ENCODE measurements at regions not wholly inside any gene's neighbourhood (a gene's known extent, or its start where the extent isn't known, plus 50 kb on each side); places are given as distances from the start of the nearest gene placed in this dataset.

GRCh38 chr1:143661418-143662101 is 310.2 kb downstream of the FAM72C start:
- no peaks in the 10 kb centered on the region for H4K20me1 ChIP-seq (ENCODE audit: insufficient read depth)
- TF ChIP-seq EP300 (conservative IDR thresholded peaks at IDR 0.05; ENCODE audit: poor library complexity, severe bottlenecking) (no peak), CTCF (IDR thresholded peaks at IDR 0.05; ENCODE audit: poor library complexity, severe bottlenecking) (no peak), EZH2 (IDR thresholded peaks at IDR 0.05; ENCODE audit: borderline replicate concordance, insufficient read depth, low read length, poor library complexity, severe bottlenecking) (no peak), SMC3 (conservative IDR thresholded peaks at IDR 0.05; ENCODE audit: poor library complexity) (no peak), RAD21 (conservative IDR thresholded peaks at IDR 0.05) (no peak), REST (IDR thresholded peaks at IDR 0.05; ENCODE audit: borderline replicate concordance) (no peak), TAF1 (IDR thresholded peaks at IDR 0.05; ENCODE audit: low read depth) (no peak), MXI1 (conservative IDR thresholded peaks at IDR 0.05; ENCODE audit: poor library complexity, severe bottlenecking) (no peak), POLR2AphosphoS5 (IDR thresholded peaks at IDR 0.05) (no peak)
- no peak overlapping the region for H3K27ac ChIP-seq (ENCODE audit: low read length)
- no peaks in the 10 kb centered on the region for H3K27me3 ChIP-seq (ENCODE audit: insufficient read depth, low read depth, low read length)
- no peaks in the 10 kb centered on the region for H3K9me3 ChIP-seq (ENCODE audit: low read length)
- H3K4me3 ChIP-seq (ENCODE audit: low read length): no peak overlapping the region
- H2AFZ ChIP-seq (ENCODE audit: low read depth, low read length): no peak overlapping the region
- H3K9ac ChIP-seq (ENCODE audit: low read length): no peak overlapping the region
- no peak overlapping the region for H3K4me2 ChIP-seq (ENCODE audit: low read length)
- no peaks in the 10 kb centered on the region for H3F3A ChIP-seq (ENCODE audit: insufficient read depth, low read length, poor library complexity, severe bottlenecking)
- no peaks in the 10 kb centered on the region for H3K9me2 ChIP-seq (ENCODE audit: insufficient read depth, low read length)
- no peaks in the 10 kb centered on the region for H3K79me2 ChIP-seq (replicated peaks; ENCODE audit: insufficient read depth, low read length)
- no peaks in the 10 kb centered on the region for H3K36me3 ChIP-seq (ENCODE audit: insufficient read depth, low read length)

- Histone ChIP-seq H3K4me3 (ENCODE audit: low read length) (no peak overlapping the region), H3K9me3 (ENCODE audit: low read length) (no peaks in the 10 kb centered on the region), H3K27ac (ENCODE audit: low read length) (no peak overlapping the region), H4K20me1 (ENCODE audit: insufficient read depth) (no peaks in the 10 kb centered on the region), H3F3A (ENCODE audit: insufficient read depth, low read length, poor library complexity, severe bottlenecking) (no peaks in the 10 kb centered on the region), H2AFZ (ENCODE audit: low read depth, low read length) (no peak overlapping the region), H3K79me2 (replicated peaks; ENCODE audit: insufficient read depth, low read length) (no peaks in the 10 kb centered on the region), H3K4me2 (ENCODE audit: low read length) (no peak overlapping the region), H3K9me2 (ENCODE audit: insufficient read depth, low read length) (no peaks in the 10 kb centered on the region), H3K27me3 (ENCODE audit: insufficient read depth, low read depth, low read length) (no peaks in the 10 kb centered on the region), H3K36me3 (ENCODE audit: insufficient read depth, low read length) (no peaks in the 10 kb centered on the region), H3K9ac (ENCODE audit: low read length) (no peak overlapping the region)
- no peak for TF ChIP-seq MXI1 (conservative IDR thresholded peaks at IDR 0.05; ENCODE audit: poor library complexity, severe bottlenecking)
- no peak for TF ChIP-seq TAF1 (IDR thresholded peaks at IDR 0.05; ENCODE audit: low read depth)
- no peak for TF ChIP-seq SMC3 (conservative IDR thresholded peaks at IDR 0.05; ENCODE audit: poor library complexity)
- TF ChIP-seq POLR2AphosphoS5 (IDR thresholded peaks at IDR 0.05): no peak
Observed at GRCh38 chr1:143660354-143660941, 311.3 kb downstream of the FAM72C start.

Data from neural cell (in vitro differentiated cells).